ENCODE measurements at regions not wholly inside any gene's neighbourhood (a gene's known extent, or its start where the extent isn't known, plus 50 kb on each side); places are given as distances from the start of the nearest gene placed in this dataset.

- Histone ChIP-seq H3K9me3 (no peaks in the 10 kb centered on the region), H3K4me3 (ENCODE audit: low read depth, low read length) (no peak overlapping the region), H3K36me3 (ENCODE audit: control insufficient read depth, insufficient read depth, low read length) (no peaks in the 10 kb centered on the region), H3K4me1 (no peaks in the 10 kb centered on the region), H3K27me3 (replicated peaks; ENCODE audit: control insufficient read depth, insufficient read depth, low read length) (no peaks in the 10 kb centered on the region)
- ChIA-PET CTCF (no interaction called here), POLR2A (no interaction called here)
- Mint-ChIP-seq H3K4me1 (ENCODE audit: low read depth, unreplicated experiment) (no peaks in the 10 kb centered on the region), H3K36me3 (ENCODE audit: insufficient read depth, unreplicated experiment) (no peaks in the 10 kb centered on the region), H3K9me3 (ENCODE audit: unreplicated experiment) (no peaks in the 10 kb centered on the region), H3K4me3 (ENCODE audit: unreplicated experiment) (no peak overlapping the region), H3K27ac (ENCODE audit: unreplicated experiment) (no peak overlapping the region), H3K27me3 (ENCODE audit: insufficient read depth, unreplicated experiment) (peaks cover 3% of the 10 kb centered on the region)
- no peak for DNase-seq
- intact Hi-C loops (cut with micrococcal nuclease; ENCODE audit: unreplicated experiment), result no loop called here
- no peak for TF ChIP-seq CTCF (IDR thresholded peaks at IDR 0.05; ENCODE audit: insufficient read depth in 1 of 2, low read depth in 1 of 2, low read length in 1 of 2, severe bottlenecking in 1 of 2, unreplicated experiment in 1 of 2)
- BruUV-seq (replicated peaks), result no TSS peak
These were observed 265.0 kb upstream of the HS3ST1 start for GRCh38 chr4:11693693-11694092.

- Mint-ChIP-seq H3K9me3 (ENCODE audit: unreplicated experiment) (no peaks in the 10 kb centered on the region), H3K27me3 (ENCODE audit: insufficient read depth, unreplicated experiment) (peaks cover 3% of the 10 kb centered on the region), H3K27ac (ENCODE audit: unreplicated experiment) (no peak overlapping the region), H3K36me3 (ENCODE audit: insufficient read depth, unreplicated experiment) (no peaks in the 10 kb centered on the region), H3K4me3 (ENCODE audit: unreplicated experiment) (no peak overlapping the region), H3K4me1 (ENCODE audit: low read depth, unreplicated experiment) (no peaks in the 10 kb centered on the region)
- Histone ChIP-seq H3K36me3 (ENCODE audit: control insufficient read depth, insufficient read depth, low read length) (no peaks in the 10 kb centered on the region), H3K4me3 (ENCODE audit: low read depth, low read length) (no peak overlapping the region), H3K27me3 (replicated peaks; ENCODE audit: control insufficient read depth, insufficient read depth, low read length) (no peaks in the 10 kb centered on the region), H3K4me1 (no peaks in the 10 kb centered on the region), H3K9me3 (no peaks in the 10 kb centered on the region)
- TF ChIP-seq CTCF (IDR thresholded peaks at IDR 0.05; ENCODE audit: insufficient read depth in 1 of 2, low read depth in 1 of 2, low read length in 1 of 2, severe bottlenecking in 1 of 2, unreplicated experiment in 1 of 2), result no peak
- BruUV-seq (replicated peaks), result no TSS peak
- no peak for DNase-seq
- POLR2A ChIA-PET, result no interaction called here
- intact Hi-C loops (cut with micrococcal nuclease; ENCODE audit: unreplicated experiment), result no loop called here
- CTCF ChIA-PET, result no interaction called here
These were observed 262.5 kb upstream of the HS3ST1 start for GRCh38 chr4:11691236-11691635.

GRCh38 chr4:11687727-11688126 lies 259.0 kb upstream of the HS3ST1 start:
- H3K4me3 ChIP-seq (ENCODE audit: low read depth, low read length), result no peak overlapping the region
- CTCF ChIA-PET, result no interaction called here
- H3K4me1 Mint-ChIP-seq (ENCODE audit: low read depth, unreplicated experiment), result no peaks in the 10 kb centered on the region

More at GRCh38 chr4:11687727-11688126, 259.0 kb upstream of the HS3ST1 start:
- no peak for DNase-seq
- no peaks in the 10 kb centered on the region for H3K36me3 ChIP-seq (ENCODE audit: control insufficient read depth, insufficient read depth, low read length)
- Mint-ChIP-seq H3K36me3 (ENCODE audit: insufficient read depth, unreplicated experiment) (no peaks in the 10 kb centered on the region), H3K27me3 (ENCODE audit: insufficient read depth, unreplicated experiment) (peaks cover 6% of the 10 kb centered on the region), H3K27ac (ENCODE audit: unreplicated experiment) (no peak overlapping the region), H3K4me3 (ENCODE audit: unreplicated experiment) (no peak overlapping the region), H3K9me3 (ENCODE audit: unreplicated experiment) (no peaks in the 10 kb centered on the region)
- no peaks in the 10 kb centered on the region for H3K27me3 ChIP-seq (replicated peaks; ENCODE audit: control insufficient read depth, insufficient read depth, low read length)
- POLR2A ChIA-PET, result no interaction called here
- intact Hi-C loops (cut with micrococcal nuclease; ENCODE audit: unreplicated experiment), result no loop called here
- no peaks in the 10 kb centered on the region for H3K9me3 ChIP-seq
- H3K4me1 ChIP-seq, result no peaks in the 10 kb centered on the region
- TF ChIP-seq CTCF (IDR thresholded peaks at IDR 0.05; ENCODE audit: insufficient read depth in 1 of 2, low read depth in 1 of 2, low read length in 1 of 2, severe bottlenecking in 1 of 2, unreplicated experiment in 1 of 2), result no peak
- BruUV-seq (replicated peaks), result no TSS peak

Data from Caco-2 (cell line).